ENCODE measurements at regions not wholly inside any gene's neighbourhood (a gene's known extent, or its start where the extent isn't known, plus 50 kb on each side); places are given as distances from the start of the nearest gene placed in this dataset.

DNA sequence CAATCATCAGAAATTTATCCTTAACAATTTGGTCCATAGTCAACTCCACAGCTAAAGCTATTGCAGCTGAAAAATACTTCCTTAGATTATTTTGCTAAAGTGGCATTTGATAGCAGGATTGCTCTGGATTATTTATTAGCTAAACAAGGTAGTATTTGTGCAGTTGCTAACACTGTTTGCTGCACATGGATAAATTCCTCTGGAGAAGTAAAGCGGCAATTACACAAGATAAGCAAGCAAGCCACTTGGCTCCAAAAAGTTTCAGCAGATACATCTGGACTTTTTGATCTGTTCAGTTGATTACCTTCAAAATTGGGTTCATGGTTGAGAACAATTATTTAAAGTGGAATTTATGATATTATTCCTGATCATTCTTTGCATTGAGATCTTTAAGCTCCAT, 971.5 kb downstream of the C4orf33 start:
- no peak for DNase-seq (ENCODE audit: extremely low spot score)
- no peak for TF ChIP-seq POLR2AphosphoS5 (IDR thresholded peaks at IDR 0.05)
- no peak for TF ChIP-seq POLR2A (IDR thresholded peaks at IDR 0.05; ENCODE audit: low read depth)
- TF ChIP-seq, protein P1, sequence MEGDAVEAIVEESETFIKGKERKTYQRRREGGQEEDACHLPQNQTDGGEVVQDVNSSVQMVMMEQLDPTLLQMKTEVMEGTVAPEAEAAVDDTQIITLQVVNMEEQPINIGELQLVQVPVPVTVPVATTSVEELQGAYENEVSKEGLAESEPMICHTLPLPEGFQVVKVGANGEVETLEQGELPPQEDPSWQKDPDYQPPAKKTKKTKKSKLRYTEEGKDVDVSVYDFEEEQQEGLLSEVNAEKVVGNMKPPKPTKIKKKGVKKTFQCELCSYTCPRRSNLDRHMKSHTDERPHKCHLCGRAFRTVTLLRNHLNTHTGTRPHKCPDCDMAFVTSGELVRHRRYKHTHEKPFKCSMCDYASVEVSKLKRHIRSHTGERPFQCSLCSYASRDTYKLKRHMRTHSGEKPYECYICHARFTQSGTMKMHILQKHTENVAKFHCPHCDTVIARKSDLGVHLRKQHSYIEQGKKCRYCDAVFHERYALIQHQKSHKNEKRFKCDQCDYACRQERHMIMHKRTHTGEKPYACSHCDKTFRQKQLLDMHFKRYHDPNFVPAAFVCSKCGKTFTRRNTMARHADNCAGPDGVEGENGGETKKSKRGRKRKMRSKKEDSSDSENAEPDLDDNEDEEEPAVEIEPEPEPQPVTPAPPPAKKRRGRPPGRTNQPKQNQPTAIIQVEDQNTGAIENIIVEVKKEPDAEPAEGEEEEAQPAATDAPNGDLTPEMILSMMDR (IDR thresholded peaks at IDR 0.05) = no peak
- no peak for TF ChIP-seq EP300 (IDR thresholded peaks at IDR 0.05)
- Histone ChIP-seq H3K9me3 (no peaks in the 10 kb centered on the region), H3K4me1 (no peaks in the 10 kb centered on the region), H3K27me3 (no peaks in the 10 kb centered on the region), H3K36me3 (no peaks in the 10 kb centered on the region), H3K4me3 (no peak overlapping the region), H3K27ac (replicated peaks in 1 of 4) (no peak overlapping the region)
- intact Hi-C loops (cut with DNase I) = no loop called here
- WGBS = 82% methylated on average over 1 of the region's 1 CpG

DNA sequence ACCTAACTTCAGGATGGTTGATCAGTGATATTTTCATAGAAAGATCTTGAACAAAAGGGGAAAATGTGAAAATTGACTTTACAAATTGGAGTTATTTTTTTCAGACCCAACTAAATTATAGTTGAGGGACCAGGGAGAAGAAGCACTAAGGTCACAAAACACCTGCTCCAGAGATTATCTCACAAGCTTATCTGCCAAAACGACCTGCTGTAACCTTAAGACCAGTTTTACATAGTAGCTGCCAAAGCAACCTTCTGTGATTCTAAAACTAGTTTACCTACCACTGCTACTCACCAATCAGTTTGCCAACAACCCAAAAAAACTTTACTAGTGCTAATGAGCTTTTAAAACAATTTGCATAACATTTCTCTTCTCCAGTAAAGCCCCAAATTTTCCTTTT, 972.1 kb downstream of the C4orf33 start:
- H3K9me3 ChIP-seq = no peaks in the 10 kb centered on the region
- no peaks in the 10 kb centered on the region for H3K36me3 ChIP-seq
- H3K4me1 ChIP-seq = no peaks in the 10 kb centered on the region
- no peaks in the 10 kb centered on the region for H3K27me3 ChIP-seq
- no peak overlapping the region for H3K4me3 ChIP-seq
- no peak overlapping the region for H3K27ac ChIP-seq (replicated peaks in 1 of 4)
- intact Hi-C loops (cut with DNase I) = no loop called here
- WGBS = 40% methylated on average over 1 of the region's 1 CpG
- no peak for TF ChIP-seq POLR2A (IDR thresholded peaks at IDR 0.05; ENCODE audit: low read depth)
- no peak for TF ChIP-seq EP300 (IDR thresholded peaks at IDR 0.05)
- TF ChIP-seq, protein P1 (IDR thresholded peaks at IDR 0.05) = no peak
- no peak for TF ChIP-seq POLR2AphosphoS5 (IDR thresholded peaks at IDR 0.05)
- DNase-seq (ENCODE audit: extremely low spot score) = no peak

DNA sequence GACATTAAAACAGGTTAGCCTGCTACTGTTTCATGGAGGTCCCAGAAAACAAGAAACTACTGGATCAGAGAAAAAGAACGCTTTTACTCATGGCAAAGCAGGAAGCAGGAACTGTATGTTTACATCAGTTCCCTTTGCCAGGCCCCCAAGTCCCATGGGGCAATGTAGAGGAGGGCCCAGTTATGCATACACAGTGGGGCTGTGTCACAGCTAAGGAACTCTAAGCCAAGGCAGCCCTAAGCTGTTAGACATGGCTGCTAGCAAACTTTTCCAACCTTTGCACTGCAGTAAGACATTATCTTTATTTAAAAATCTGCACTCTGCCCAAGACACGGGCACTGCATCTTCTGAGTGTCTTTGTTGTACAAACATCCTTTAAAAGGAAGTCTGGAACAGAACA, 975.8 kb downstream of the C4orf33 start:
- no peaks in the 10 kb centered on the region for H3K4me1 ChIP-seq
- intact Hi-C loops (cut with DNase I) = no loop called here
- WGBS = 76% methylated on average over 2 of the region's 2 CpGs

DNA sequence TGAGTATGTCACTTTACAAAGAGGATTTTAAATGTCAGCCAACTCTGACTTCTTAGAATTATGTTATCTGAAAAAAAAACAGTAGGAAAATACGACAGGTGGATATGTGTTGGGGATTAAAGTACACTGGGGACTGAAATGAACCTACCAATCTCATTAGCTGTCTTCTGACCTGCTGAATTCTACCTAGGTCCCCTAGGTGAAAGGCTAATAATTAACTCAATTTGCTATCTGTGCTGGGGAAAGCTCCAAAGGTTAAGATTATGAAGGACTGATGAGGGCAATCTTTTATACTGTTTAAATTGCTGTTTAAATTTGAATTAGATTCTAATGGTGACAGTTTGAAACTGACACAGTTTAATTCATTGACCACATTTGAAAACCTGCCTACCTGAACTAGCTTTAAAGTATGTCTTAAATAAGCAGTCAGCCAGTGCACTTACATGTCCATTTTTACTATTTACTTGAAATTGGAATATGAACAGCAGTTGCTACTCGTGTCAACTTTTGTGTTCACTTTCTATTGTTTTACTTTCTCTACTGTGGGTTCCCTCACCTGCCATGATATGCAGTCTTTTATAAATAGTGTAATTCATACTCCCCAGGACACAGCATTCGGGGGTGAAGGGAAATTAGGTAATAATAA, 977.3 kb downstream of the C4orf33 start:
- intact Hi-C loops (cut with DNase I) = no loop called here
- Histone ChIP-seq H3K9me3 (no peaks in the 10 kb centered on the region), H3K4me3 (no peak overlapping the region), H3K27me3 (no peaks in the 10 kb centered on the region), H3K36me3 (no peaks in the 10 kb centered on the region), H3K27ac (replicated peaks in 1 of 4) (no peak overlapping the region), H3K4me1 (no peaks in the 10 kb centered on the region)
- DNase-seq (ENCODE audit: extremely low spot score) = no peak
- WGBS = 70% methylated on average over 3 of the region's 3 CpGs
- TF ChIP-seq POLR2AphosphoS5 (IDR thresholded peaks at IDR 0.05) = no peak
- TF ChIP-seq EP300 (IDR thresholded peaks at IDR 0.05) = no peak
- TF ChIP-seq, protein P1 (IDR thresholded peaks at IDR 0.05) = no peak
- TF ChIP-seq POLR2A (IDR thresholded peaks at IDR 0.05; ENCODE audit: low read depth) = no peak

More for the DNA sequence above, 975.8 kb downstream of the C4orf33 start:
- no peak for TF ChIP-seq POLR2AphosphoS5 (IDR thresholded peaks at IDR 0.05)
- TF ChIP-seq, protein P1 (IDR thresholded peaks at IDR 0.05) = no peak
- TF ChIP-seq POLR2A (IDR thresholded peaks at IDR 0.05; ENCODE audit: low read depth) = no peak
- Histone ChIP-seq H3K27ac (replicated peaks in 1 of 4) (no peak overlapping the region), H3K4me3 (no peak overlapping the region), H3K9me3 (no peaks in the 10 kb centered on the region), H3K36me3 (no peaks in the 10 kb centered on the region), H3K27me3 (no peaks in the 10 kb centered on the region)
- DNase-seq (ENCODE audit: extremely low spot score) = no peak

DNA sequence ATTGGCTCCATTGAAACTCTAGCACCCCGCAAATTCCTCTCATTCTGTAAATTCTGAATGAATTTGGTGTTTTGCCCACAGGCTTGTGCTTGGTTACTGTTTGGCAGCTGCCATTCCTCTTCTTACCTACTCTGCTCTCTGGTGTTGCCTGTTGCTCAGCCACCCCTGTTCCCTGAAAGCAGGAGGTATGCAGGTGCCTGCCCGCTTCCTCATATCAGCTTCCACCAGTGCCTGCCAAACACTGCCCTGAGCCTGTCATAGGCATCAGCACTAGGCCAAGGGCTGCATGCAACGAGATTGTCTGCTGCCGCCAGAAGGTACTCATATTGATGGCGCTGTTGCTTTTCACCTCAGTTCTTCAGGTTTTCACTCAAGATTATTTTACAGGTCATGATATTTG, 978.1 kb downstream of the C4orf33 start:
- 86% methylated on average over 5 of the region's 5 CpGs for WGBS
- intact Hi-C loops (cut with DNase I) = no loop called here

More for the DNA sequence above, 978.1 kb downstream of the C4orf33 start:
- Histone ChIP-seq H3K27me3 (no peaks in the 10 kb centered on the region), H3K4me3 (no peak overlapping the region), H3K9me3 (no peaks in the 10 kb centered on the region), H3K27ac (replicated peaks in 1 of 4) (no peak overlapping the region), H3K4me1 (no peaks in the 10 kb centered on the region), H3K36me3 (no peaks in the 10 kb centered on the region)
- TF ChIP-seq, protein P1 (IDR thresholded peaks at IDR 0.05) = no peak
- TF ChIP-seq POLR2AphosphoS5 (IDR thresholded peaks at IDR 0.05) (no peak), EP300 (IDR thresholded peaks at IDR 0.05) (no peak), POLR2A (IDR thresholded peaks at IDR 0.05; ENCODE audit: low read depth) (no peak)
- no peak for DNase-seq (ENCODE audit: extremely low spot score)
